ENCODE measurements at regions not wholly inside any gene's neighbourhood (a gene's known extent, or its start where the extent isn't known, plus 50 kb on each side); places are given as distances from the start of the nearest gene placed in this dataset.

GRCh38 chr2:129887688-129888266, 91.7 kb upstream of the RAB6C start:
- H3K4me1 ChIP-seq (ENCODE audit: insufficient read depth) = no peaks in the 10 kb centered on the region
- H3K27ac ChIP-seq = no peak overlapping the region
- H3K4me2 ChIP-seq = no peak overlapping the region
- no peak overlapping the region for H2AFZ ChIP-seq
- no peaks in the 10 kb centered on the region for H4K20me1 ChIP-seq (ENCODE audit: insufficient read depth, poor library complexity, severe bottlenecking)
- H3K79me2 ChIP-seq = no peaks in the 10 kb centered on the region
- no peaks in the 10 kb centered on the region for H3K36me3 ChIP-seq (replicated peaks; ENCODE audit: insufficient read depth, low read depth)
- H3K4me3 ChIP-seq = no peak overlapping the region
- 73% methylated on average over 3 of the region's 3 CpGs for WGBS (ENCODE audit: low lambda C conversion rate, missing lambda C conversion rate)
- no peaks in the 10 kb centered on the region for H3K27me3 ChIP-seq
- no peak for DNase-seq (ENCODE audit: low spot score)
- TF ChIP-seq EZH2phosphoT487 (IDR thresholded peaks at IDR 0.05; ENCODE audit: low read depth, severe bottlenecking, unreplicated experiment) = no peak
- no peaks in the 10 kb centered on the region for H3K9me2 ChIP-seq (replicated peaks; ENCODE audit: insufficient read depth)
- no peaks in the 10 kb centered on the region for H3K9me3 ChIP-seq (ENCODE audit: low read depth)

GRCh38 chr2:129888461-129888860, 91.0 kb upstream of the RAB6C start:
- Histone ChIP-seq H2AFZ (no peak overlapping the region), H3K9me3 (ENCODE audit: low read depth) (no peaks in the 10 kb centered on the region), H3K36me3 (replicated peaks; ENCODE audit: insufficient read depth, low read depth) (no peaks in the 10 kb centered on the region), H3K27ac (no peak overlapping the region), H3K4me2 (no peak overlapping the region), H4K20me1 (ENCODE audit: insufficient read depth, poor library complexity, severe bottlenecking) (no peaks in the 10 kb centered on the region), H3K79me2 (no peaks in the 10 kb centered on the region), H3K4me3 (no peak overlapping the region), H3K9me2 (replicated peaks; ENCODE audit: insufficient read depth) (no peaks in the 10 kb centered on the region), H3K4me1 (ENCODE audit: insufficient read depth) (no peaks in the 10 kb centered on the region), H3K27me3 (no peaks in the 10 kb centered on the region)
- no peak for TF ChIP-seq CTCF (IDR thresholded peaks at IDR 0.05; ENCODE audit: poor library complexity)
- no peak for DNase-seq (ENCODE audit: low spot score)
- WGBS (ENCODE audit: low lambda C conversion rate, missing lambda C conversion rate) = 92% methylated on average over 4 of the region's 4 CpGs

- no peaks in the 10 kb centered on the region for H3K36me3 ChIP-seq (replicated peaks; ENCODE audit: insufficient read depth, low read depth)
- H2AFZ ChIP-seq = no peak overlapping the region
- no peaks in the 10 kb centered on the region for H3K79me2 ChIP-seq
- no peak overlapping the region for H3K4me3 ChIP-seq
- no peak for TF ChIP-seq CTCF (IDR thresholded peaks at IDR 0.05; ENCODE audit: poor library complexity)
- TF ChIP-seq EZH2 (IDR thresholded peaks at IDR 0.05; ENCODE audit: borderline replicate concordance) = no peak
- no peak for TF ChIP-seq EZH2phosphoT487 (IDR thresholded peaks at IDR 0.05; ENCODE audit: low read depth, severe bottlenecking, unreplicated experiment)
- no peak overlapping the region for H3K27ac ChIP-seq
- H3K27me3 ChIP-seq = no peaks in the 10 kb centered on the region
- H3K4me2 ChIP-seq = no peak overlapping the region
- DNase-seq (ENCODE audit: low spot score) = peak; percentile 27
- 74% methylated on average over 2 of the region's 2 CpGs for WGBS (ENCODE audit: low lambda C conversion rate, missing lambda C conversion rate)
- H3K4me1 ChIP-seq (ENCODE audit: insufficient read depth) = no peaks in the 10 kb centered on the region
- H4K20me1 ChIP-seq (ENCODE audit: insufficient read depth, poor library complexity, severe bottlenecking) = no peaks in the 10 kb centered on the region
- H3K9me3 ChIP-seq (ENCODE audit: low read depth) = no peaks in the 10 kb centered on the region
- no peaks in the 10 kb centered on the region for H3K9me2 ChIP-seq (replicated peaks; ENCODE audit: insufficient read depth)
Measured at GRCh38 chr2:129888896-129889295, 90.6 kb upstream of the RAB6C start.

GRCh38 chr2:129891341-129892320, 87.8 kb upstream of the RAB6C start:
- DNase-seq (ENCODE audit: low spot score) = no peak
- no peak overlapping the region for H3K4me3 ChIP-seq
- no peaks in the 10 kb centered on the region for H3K4me1 ChIP-seq (ENCODE audit: insufficient read depth)
- H3K27ac ChIP-seq = no peak overlapping the region
- no peaks in the 10 kb centered on the region for H3K9me2 ChIP-seq (replicated peaks; ENCODE audit: insufficient read depth)
- TF ChIP-seq EZH2phosphoT487 (IDR thresholded peaks at IDR 0.05; ENCODE audit: low read depth, severe bottlenecking, unreplicated experiment) (no peak), EZH2 (IDR thresholded peaks at IDR 0.05; ENCODE audit: borderline replicate concordance) (no peak), CTCF (IDR thresholded peaks at IDR 0.05; ENCODE audit: poor library complexity) (no peak)
- 68% methylated on average over 14 of the region's 14 CpGs for WGBS (ENCODE audit: low lambda C conversion rate, missing lambda C conversion rate)
- H2AFZ ChIP-seq = no peak overlapping the region
- H3K4me2 ChIP-seq = no peak overlapping the region
- no peaks in the 10 kb centered on the region for H3K36me3 ChIP-seq (replicated peaks; ENCODE audit: insufficient read depth, low read depth)
- no peaks in the 10 kb centered on the region for H3K27me3 ChIP-seq
- H3K79me2 ChIP-seq = no peaks in the 10 kb centered on the region
- H4K20me1 ChIP-seq (ENCODE audit: insufficient read depth, poor library complexity, severe bottlenecking) = no peaks in the 10 kb centered on the region
- no peaks in the 10 kb centered on the region for H3K9me3 ChIP-seq (ENCODE audit: low read depth)
